AG09309 (cell line): ENCODE measurements at regions not wholly inside any gene's neighbourhood (a gene's known extent, or its start where the extent isn't known, plus 50 kb on each side); places are given as distances from the start of the nearest gene placed in this dataset.

Experiments
- DNase-seq: peaks from one replicate; pipeline ENCODE4 v3.0.0-alpha.2; 2010; ENCODE audit warnings: low read depth
- H3K4me3 ChIP-seq: 2 replicates; pipeline ENCODE4 v1.5.1; 2011; ENCODE audit warnings: mild to moderate bottlenecking, low read depth, low read length, moderate library complexity; ENCODE audit not compliant: control insufficient read depth
- CTCF ChIP-seq: IDR thresholded peaks from 2 replicates; pipeline ENCODE4 v1.5.1; 2011; ENCODE audit warnings: mild to moderate bottlenecking, low read depth, low read length, inconsistent platforms; ENCODE audit not compliant: insufficient read depth, control insufficient read depth; ENCODE audit errors: missing control alignments

GRCh38 chr2:156691014-156691413 is 254.8 kb downstream of the GPD2 start:
- DNase-seq, result no peak
- no peak overlapping the region for H3K4me3 ChIP-seq
- no peak for TF ChIP-seq CTCF

- TF ChIP-seq CTCF, result no peak
- no peak overlapping the region for H3K4me3 ChIP-seq
- no peak for DNase-seq
These were observed 258.8 kb downstream of the GPD2 start for GRCh38 chr2:156695020-156695419.

GRCh38 chr2:156695595-156695994 is 259.4 kb downstream of the GPD2 start:
- TF ChIP-seq CTCF, result no peak
- no peak overlapping the region for H3K4me3 ChIP-seq
- no peak for DNase-seq

DNA sequence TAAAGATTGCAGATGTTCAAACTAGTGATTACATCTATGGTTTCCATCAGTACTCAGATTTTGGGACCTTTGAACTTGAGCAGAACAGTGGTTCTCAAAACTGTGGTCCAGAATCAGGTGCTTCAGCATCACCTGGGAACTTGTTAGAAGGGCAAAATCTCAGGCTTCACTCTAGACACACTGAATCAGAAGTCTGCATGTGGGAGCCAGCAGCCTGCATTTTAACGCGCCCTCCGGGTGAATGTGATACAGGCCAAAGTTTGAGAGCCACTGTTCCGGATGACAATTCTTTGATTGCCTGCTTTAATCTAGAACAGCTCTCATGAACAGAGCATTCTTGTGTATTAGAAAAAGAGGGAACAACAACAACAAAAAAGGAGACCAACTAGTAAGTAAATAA is 261.7 kb downstream of the GPD2 start:
- TF ChIP-seq CTCF, result no peak
- no peak overlapping the region for H3K4me3 ChIP-seq

GRCh38 chr2:156700681-156701080 is 264.5 kb downstream of the GPD2 start:
- H3K4me3 ChIP-seq, result no peak overlapping the region
- DNase-seq, result no peak
- TF ChIP-seq CTCF, result no peak

More for the DNA sequence above, 261.7 kb downstream of the GPD2 start:
- no peak for DNase-seq

GRCh38 chr2:156702541-156702940 is 266.4 kb downstream of the GPD2 start:
- no peak for TF ChIP-seq CTCF
- H3K4me3 ChIP-seq, result no peak overlapping the region
- DNase-seq, result no peak

GRCh38 chr2:156703642-156704041 is 267.5 kb downstream of the GPD2 start:
- DNase-seq, result no peak
- no peak overlapping the region for H3K4me3 ChIP-seq
- no peak for TF ChIP-seq CTCF
